NCI-H2196 (cell line): ENCODE measurements at regions not wholly inside any gene's neighbourhood (a gene's known extent, or its start where the extent isn't known, plus 50 kb on each side); places are given as distances from the start of the nearest gene placed in this dataset.

ENCODE experiments used
- DNase-seq: peaks from one replicate; lab custom pipeline; 2025; ENCODE audit not compliant: unreplicated experiment; lab: John Stamatoyannopoulos, UW

- DNase-seq = no peak
Measured at GRCh38 chr1:22262583-22262982, 119.7 kb upstream of the WNT4 start.

- no peak for DNase-seq
Measured at GRCh38 chr1:22263359-22263758, 120.5 kb upstream of the WNT4 start.

GRCh38 chr1:22264464-22265341 is 121.8 kb upstream of the WNT4 start:
- DNase-seq = no peak

GRCh38 chr1:22266141-22266540 is 123.2 kb upstream of the WNT4 start:
- no peak for DNase-seq

GRCh38 chr1:22267413-22268175 is 124.7 kb upstream of the WNT4 start:
- no peak for DNase-seq

GRCh38 chr1:22268327-22268726 is 125.4 kb upstream of the WNT4 start:
- DNase-seq = no peak

GRCh38 chr1:22271847-22272801 is 129.2 kb upstream of the WNT4 start:
- DNase-seq = no peak

GRCh38 chr1:22273686-22274681 is 131.1 kb upstream of the WNT4 start:
- DNase-seq = no peak

GRCh38 chr1:22275167-22275566 is 132.3 kb upstream of the WNT4 start:
- no peak for DNase-seq

GRCh38 chr1:22275626-22276395 is 132.9 kb upstream of the WNT4 start:
- DNase-seq = peak; percentile 54

GRCh38 chr1:22276396-22276748 is 133.5 kb upstream of the WNT4 start:
- no peak for DNase-seq

GRCh38 chr1:22277662-22278061 is 134.8 kb upstream of the WNT4 start:
- no peak for DNase-seq

- DNase-seq = no peak
Measured at GRCh38 chr1:22279735-22280134, 136.8 kb upstream of the WNT4 start.

GRCh38 chr1:22280526-22280925 is 137.6 kb upstream of the WNT4 start:
- DNase-seq = no peak

GRCh38 chr1:22281521-22282363 is 138.8 kb upstream of the WNT4 start:
- no peak for DNase-seq

- DNase-seq = no peak
Measured at GRCh38 chr1:22282364-22282995, 139.6 kb upstream of the WNT4 start.

GRCh38 chr1:22283596-22283995 is 140.7 kb upstream of the WNT4 start:
- no peak for DNase-seq

- no peak for DNase-seq
Measured at GRCh38 chr1:22284236-22284635, 141.3 kb upstream of the WNT4 start.
